ENCODE measurements at regions not wholly inside any gene's neighbourhood (a gene's known extent, or its start where the extent isn't known, plus 50 kb on each side); places are given as distances from the start of the nearest gene placed in this dataset.

DNA sequence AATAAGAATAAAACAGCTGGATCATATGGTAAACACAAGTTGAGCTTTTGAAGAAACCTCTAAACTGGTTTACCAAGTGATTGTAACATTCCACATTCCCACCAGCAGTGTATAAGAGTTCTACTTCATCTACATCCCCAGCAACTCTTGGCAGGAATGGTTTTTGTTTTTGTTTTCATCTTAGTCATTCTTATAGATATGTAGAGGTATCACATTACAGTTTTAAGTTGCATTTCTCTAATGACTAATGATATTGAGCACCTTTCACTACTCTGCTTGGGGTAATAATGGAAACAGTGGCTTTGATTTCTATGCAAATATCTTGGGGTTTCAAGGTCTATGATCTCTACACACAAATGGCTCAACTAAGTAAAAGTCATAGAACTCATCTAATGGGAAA lies 614.5 kb downstream of the TBC1D4 start:
- Histone ChIP-seq H3K9me3 (ENCODE audit: control insufficient read depth, insufficient read depth, low read depth, low read length) (no peaks in the 10 kb centered on the region), H3K4me3 (replicated peaks in 1 of 4; ENCODE audit: control extremely low read depth in 1 of 4, insufficient read depth in 1 of 4, low read depth in 3 of 4, low read length in 4 of 4) (no peak overlapping the region), H3K79me2 (ENCODE audit: control insufficient read depth, insufficient read depth, low read length) (no peaks in the 10 kb centered on the region), H3K4me1 (ENCODE audit: control insufficient read depth, extremely low read depth, insufficient read depth, low read length) (no peaks in the 10 kb centered on the region), H3K4me2 (ENCODE audit: extremely low read depth, insufficient read depth, low read length) (no peak overlapping the region), H3K9ac (ENCODE audit: insufficient read depth, low read length) (no peak overlapping the region), H4K20me1 (ENCODE audit: control insufficient read depth, extremely low read depth, insufficient read depth, low read length) (no peaks in the 10 kb centered on the region), H2AFZ (ENCODE audit: low read length) (no peak overlapping the region), H3K27me3 (ENCODE audit: control insufficient read depth, insufficient read depth, low read length) (no peaks in the 10 kb centered on the region), H3K27ac (ENCODE audit: insufficient read depth, low read length) (no peak overlapping the region), H3K36me3 (ENCODE audit: control insufficient read depth, insufficient read depth, low read length) (no peaks in the 10 kb centered on the region)
- peak in 1 of 2 donors; percentile 51 for DNase-seq (ENCODE audit: low read depth in 2 of 2)
- TF ChIP-seq EZH2 (IDR thresholded peaks at IDR 0.05; ENCODE audit: low read length, missing control alignments): no peak
- TF ChIP-seq, protein P1, sequence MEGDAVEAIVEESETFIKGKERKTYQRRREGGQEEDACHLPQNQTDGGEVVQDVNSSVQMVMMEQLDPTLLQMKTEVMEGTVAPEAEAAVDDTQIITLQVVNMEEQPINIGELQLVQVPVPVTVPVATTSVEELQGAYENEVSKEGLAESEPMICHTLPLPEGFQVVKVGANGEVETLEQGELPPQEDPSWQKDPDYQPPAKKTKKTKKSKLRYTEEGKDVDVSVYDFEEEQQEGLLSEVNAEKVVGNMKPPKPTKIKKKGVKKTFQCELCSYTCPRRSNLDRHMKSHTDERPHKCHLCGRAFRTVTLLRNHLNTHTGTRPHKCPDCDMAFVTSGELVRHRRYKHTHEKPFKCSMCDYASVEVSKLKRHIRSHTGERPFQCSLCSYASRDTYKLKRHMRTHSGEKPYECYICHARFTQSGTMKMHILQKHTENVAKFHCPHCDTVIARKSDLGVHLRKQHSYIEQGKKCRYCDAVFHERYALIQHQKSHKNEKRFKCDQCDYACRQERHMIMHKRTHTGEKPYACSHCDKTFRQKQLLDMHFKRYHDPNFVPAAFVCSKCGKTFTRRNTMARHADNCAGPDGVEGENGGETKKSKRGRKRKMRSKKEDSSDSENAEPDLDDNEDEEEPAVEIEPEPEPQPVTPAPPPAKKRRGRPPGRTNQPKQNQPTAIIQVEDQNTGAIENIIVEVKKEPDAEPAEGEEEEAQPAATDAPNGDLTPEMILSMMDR (conservative IDR thresholded peaks at IDR 0.05 in 1 of 2, IDR thresholded peaks at IDR 0.05 in 1 of 2; ENCODE audit: low read depth in 1 of 2, low read length in 2 of 2): no peak

DNA sequence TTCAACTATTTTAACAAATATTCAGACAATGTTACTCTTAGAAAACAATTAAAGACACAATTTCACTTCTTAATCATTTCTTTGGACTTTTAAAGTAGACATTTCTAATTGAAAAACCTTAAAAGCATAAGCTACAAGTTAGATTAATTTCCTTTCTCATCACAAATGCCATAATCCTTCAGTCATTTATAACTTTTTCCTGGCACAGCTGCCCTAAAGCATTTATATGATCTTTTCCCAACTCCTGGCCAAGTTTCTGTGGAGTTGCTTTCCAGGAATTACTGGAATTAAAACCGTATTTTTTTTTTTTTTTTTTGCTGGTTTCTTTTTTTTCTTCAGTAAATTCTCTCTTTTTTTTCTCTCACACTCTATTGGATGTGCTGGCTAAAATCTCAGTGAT lies 615.9 kb downstream of the TBC1D4 start:
- Histone ChIP-seq H3K27ac (ENCODE audit: insufficient read depth, low read length) (no peak overlapping the region), H3K27me3 (ENCODE audit: control insufficient read depth, insufficient read depth, low read length) (no peaks in the 10 kb centered on the region), H3K4me1 (ENCODE audit: control insufficient read depth, extremely low read depth, insufficient read depth, low read length) (no peaks in the 10 kb centered on the region), H3K36me3 (ENCODE audit: control insufficient read depth, insufficient read depth, low read length) (no peaks in the 10 kb centered on the region), H3K79me2 (ENCODE audit: control insufficient read depth, insufficient read depth, low read length) (no peaks in the 10 kb centered on the region), H3K9ac (ENCODE audit: insufficient read depth, low read length) (no peak overlapping the region), H3K4me2 (ENCODE audit: extremely low read depth, insufficient read depth, low read length) (no peak overlapping the region), H4K20me1 (ENCODE audit: control insufficient read depth, extremely low read depth, insufficient read depth, low read length) (no peaks in the 10 kb centered on the region), H3K9me3 (ENCODE audit: control insufficient read depth, insufficient read depth, low read depth, low read length) (no peaks in the 10 kb centered on the region), H3K4me3 (replicated peaks in 1 of 4; ENCODE audit: control extremely low read depth in 1 of 4, insufficient read depth in 1 of 4, low read depth in 3 of 4, low read length in 4 of 4) (no peak overlapping the region), H2AFZ (ENCODE audit: low read length) (no peak overlapping the region)
- no peak for DNase-seq (ENCODE audit: low read depth in 2 of 2)
- TF ChIP-seq EZH2 (IDR thresholded peaks at IDR 0.05; ENCODE audit: low read length, missing control alignments): no peak
- TF ChIP-seq, protein P1 (conservative IDR thresholded peaks at IDR 0.05 in 1 of 2, IDR thresholded peaks at IDR 0.05 in 1 of 2; ENCODE audit: low read depth in 1 of 2, low read length in 2 of 2): no peak

DNA sequence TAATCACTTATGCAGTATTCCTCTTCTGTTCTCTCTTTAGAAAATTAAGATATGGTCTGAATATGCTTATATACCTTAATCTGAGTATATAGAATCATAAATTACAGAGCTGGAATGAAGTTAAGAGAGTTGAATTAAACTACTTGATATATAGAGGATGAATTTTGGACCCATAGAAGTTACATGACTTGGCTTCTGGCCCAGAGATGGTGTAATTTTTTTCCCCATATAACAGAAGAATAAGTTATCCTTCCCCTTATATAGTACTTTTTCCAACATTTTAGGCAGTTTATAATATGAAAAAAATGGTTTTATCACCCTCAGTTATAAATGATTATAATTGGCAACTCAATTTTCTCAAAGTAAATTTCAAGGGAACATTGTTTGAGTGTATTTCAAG lies 616.3 kb downstream of the TBC1D4 start:
- Histone ChIP-seq H3K36me3 (ENCODE audit: control insufficient read depth, insufficient read depth, low read length) (no peaks in the 10 kb centered on the region), H3K79me2 (ENCODE audit: control insufficient read depth, insufficient read depth, low read length) (no peaks in the 10 kb centered on the region), H3K4me3 (replicated peaks in 1 of 4; ENCODE audit: control extremely low read depth in 1 of 4, insufficient read depth in 1 of 4, low read depth in 3 of 4, low read length in 4 of 4) (no peak overlapping the region), H3K27me3 (ENCODE audit: control insufficient read depth, insufficient read depth, low read length) (no peaks in the 10 kb centered on the region), H4K20me1 (ENCODE audit: control insufficient read depth, extremely low read depth, insufficient read depth, low read length) (no peaks in the 10 kb centered on the region), H3K4me2 (ENCODE audit: extremely low read depth, insufficient read depth, low read length) (no peak overlapping the region), H3K9ac (ENCODE audit: insufficient read depth, low read length) (no peak overlapping the region), H3K27ac (ENCODE audit: insufficient read depth, low read length) (no peak overlapping the region), H3K9me3 (ENCODE audit: control insufficient read depth, insufficient read depth, low read depth, low read length) (no peaks in the 10 kb centered on the region), H2AFZ (ENCODE audit: low read length) (no peak overlapping the region), H3K4me1 (ENCODE audit: control insufficient read depth, extremely low read depth, insufficient read depth, low read length) (no peaks in the 10 kb centered on the region)
- DNase-seq (ENCODE audit: low read depth in 2 of 2): no peak
- TF ChIP-seq, protein P1 (conservative IDR thresholded peaks at IDR 0.05 in 1 of 2, IDR thresholded peaks at IDR 0.05 in 1 of 2; ENCODE audit: low read depth in 1 of 2, low read length in 2 of 2): no peak
- no peak for TF ChIP-seq EZH2 (IDR thresholded peaks at IDR 0.05; ENCODE audit: low read length, missing control alignments)

All from fibroblast of lung (primary cell).